GM18505 (cell line): ENCODE measurements at regions not wholly inside any gene's neighbourhood (a gene's known extent, or its start where the extent isn't known, plus 50 kb on each side); places are given as distances from the start of the nearest gene placed in this dataset.
"Not testable (repeated sequence)": the region's sequence is repeated elsewhere in the genome, so short reads cannot be mapped to it uniquely, and the experiment has no call there.

Experiments
- ATAC-seq: cut with Tn5 transposase; IDR thresholded peaks from one replicate; pipeline ENCODE4 v1.9.1; 2021; ENCODE audit not compliant: unreplicated experiment
- POLR2A ChIP-seq: IDR thresholded peaks from 4 replicates; pipeline ENCODE4 v1.6.1; 2011; ENCODE audit warnings: borderline replicate concordance; ENCODE audit not compliant: insufficient read depth, insufficient read length; ENCODE audit errors: extremely low read depth

- no peak for TF ChIP-seq POLR2A
- ATAC-seq, result no peak
Measured at GRCh38 chr4:153887217-153887616, 98.3 kb upstream of the SFRP2 start.

GRCh38 chr4:153884325-153884724 lies 95.4 kb upstream of the SFRP2 start:
- no peak for ATAC-seq
- TF ChIP-seq POLR2A, result no peak

GRCh38 chr4:153880983-153881382 lies 92.1 kb upstream of the SFRP2 start:
- no peak for ATAC-seq
- no peak for TF ChIP-seq POLR2A

- no peak for TF ChIP-seq POLR2A
- ATAC-seq, result no peak
Measured at GRCh38 chr4:153877898-153878297, 89.0 kb upstream of the SFRP2 start.

GRCh38 chr4:153873741-153874140 lies 84.9 kb upstream of the SFRP2 start:
- no peak for ATAC-seq
- TF ChIP-seq POLR2A, result no peak

- not testable (repeated sequence) for ATAC-seq
Measured at GRCh38 chr4:153866766-153867165, 77.9 kb upstream of the SFRP2 start.

- no peak for ATAC-seq
- TF ChIP-seq POLR2A, result no peak
Measured at GRCh38 chr4:153852501-153852900, 63.6 kb upstream of the SFRP2 start.

- ATAC-seq, result no peak
- no peak for TF ChIP-seq POLR2A
Measured at GRCh38 chr4:153850533-153851280, 61.8 kb upstream of the SFRP2 start.

GRCh38 chr4:153844144-153844543 lies 55.3 kb upstream of the SFRP2 start:
- TF ChIP-seq POLR2A, result no peak
- ATAC-seq, result no peak
